HepG2 (cell line): ENCODE measurements at regions not wholly inside any gene's neighbourhood (a gene's known extent, or its start where the extent isn't known, plus 50 kb on each side); places are given as distances from the start of the nearest gene placed in this dataset.

ENCODE experiments used
- BRD4 ChIP-seq: sonication (generic); formaldehyde crosslinking; IDR thresholded peaks from 2 replicates; pipeline ENCODE4 v1.4.0; 2020; ENCODE audit warnings: missing genetic modification reagents
- CREM ChIP-seq, 2 experiments: sonication (generic) in 1 of 2; formaldehyde crosslinking in 1 of 2; IDR thresholded peaks; 2 replicates each; pipeline versions ENCODE4 v1.4.0 to v1.6.1; 2016 to 2020; ENCODE audit warnings: antibody characterized with exemption in 1 of 2, mild to moderate bottlenecking in 1 of 2, missing genetic modification reagents in 1 of 2
- FOSL1 ChIP-seq: sonication (generic); formaldehyde crosslinking; IDR thresholded peaks from 2 replicates; pipeline ENCODE4 v1.9.0; 2021; ENCODE audit warnings: missing genetic modification reagents, borderline replicate concordance
- KMT2A ChIP-seq: sonication (generic); formaldehyde crosslinking; IDR thresholded peaks from 2 replicates; pipeline ENCODE4 v1.4.0; 2020; ENCODE audit warnings: missing genetic modification reagents
- MYNN ChIP-seq: sonication (generic); formaldehyde crosslinking; IDR thresholded peaks from 2 replicates; pipeline ENCODE4 v1.4.0; 2020; ENCODE audit warnings: mild to moderate bottlenecking, low read depth, missing genetic modification reagents
- SP1 ChIP-seq, 2 experiments: fragments of 450-650 bp in 1 of 2; sonication (generic) in 1 of 2; formaldehyde crosslinking in 1 of 2; IDR thresholded peaks; 2 replicates each; pipeline versions ENCODE4 v1.4.0 to v1.6.1; 2016 to 2020; ENCODE audit warnings: missing genetic modification reagents in 1 of 2
- TCF7L2 ChIP-seq: IDR thresholded peaks from 2 replicates; pipeline ENCODE4 v1.6.1; 2011; ENCODE audit warnings: mild to moderate bottlenecking, low read depth, low read length, moderate library complexity
- ZNF543 ChIP-seq: sonication (generic); formaldehyde crosslinking; IDR thresholded peaks from 2 replicates; pipeline ENCODE4 v1.4.0; 2020; ENCODE audit warnings: mild to moderate bottlenecking, missing genetic modification reagents
- ZNF761 ChIP-seq: sonication (generic); formaldehyde crosslinking; conservative IDR thresholded peaks from 2 replicates; pipeline ENCODE4 v1.4.0; 2020; ENCODE audit warnings: mild to moderate bottlenecking, missing genetic modification reagents
- TF ChIP-seq, protein P1 (sequence below): sonication (generic); formaldehyde crosslinking; IDR thresholded peaks from 2 replicates; pipeline ENCODE4 v1.4.0; 2020; ENCODE audit warnings: missing genetic modification reagents
- TF ChIP-seq, protein P2 (sequence below): sonication (generic); formaldehyde crosslinking; IDR thresholded peaks from 2 replicates; pipeline ENCODE4 v1.5.0; 2020; ENCODE audit warnings: mild to moderate bottlenecking, missing genetic modification reagents, moderate library complexity

DNA sequence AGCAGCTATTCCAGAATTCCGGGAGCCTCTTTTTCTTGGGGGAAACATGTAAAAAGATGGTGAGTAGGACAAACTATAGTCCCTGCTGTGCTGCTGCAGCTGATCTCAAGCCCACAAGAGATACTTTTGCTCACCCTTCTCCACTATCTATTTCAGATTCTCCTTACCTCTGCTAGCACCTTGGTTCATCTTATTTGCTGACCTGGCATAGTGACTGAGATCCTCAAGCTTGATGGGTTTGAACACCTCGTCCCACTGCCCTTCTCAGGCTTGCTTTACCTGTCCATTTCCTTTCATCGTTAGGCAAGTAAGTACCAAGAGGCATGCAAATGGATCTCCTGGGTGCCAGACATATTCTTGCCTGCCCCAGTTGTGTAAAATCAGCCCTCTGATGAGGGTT, 338.4 kb upstream of the SMARCA2 start:
- TF ChIP-seq CREM (IDR thresholded peaks at IDR 0.05), result no peak
- TF ChIP-seq CREM (CRISPR knock-in tag; IDR thresholded peaks at IDR 0.05), result no peak
- no peak for TF ChIP-seq KMT2A (CRISPR knock-in tag)
- no peak for TF ChIP-seq ZNF543 (CRISPR knock-in tag)
- no peak for TF ChIP-seq SP1 (IDR thresholded peaks at IDR 0.05)
- no peak for TF ChIP-seq SP1 (CRISPR knock-in tag; IDR thresholded peaks at IDR 0.05)
- TF ChIP-seq MYNN (CRISPR knock-in tag), result no peak
- TF ChIP-seq ZNF761 (CRISPR knock-in tag), result no peak
- TF ChIP-seq, protein P1, sequence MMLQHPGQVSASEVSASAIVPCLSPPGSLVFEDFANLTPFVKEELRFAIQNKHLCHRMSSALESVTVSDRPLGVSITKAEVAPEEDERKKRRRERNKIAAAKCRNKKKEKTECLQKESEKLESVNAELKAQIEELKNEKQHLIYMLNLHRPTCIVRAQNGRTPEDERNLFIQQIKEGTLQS, result no peak
- TF ChIP-seq, protein P2, sequence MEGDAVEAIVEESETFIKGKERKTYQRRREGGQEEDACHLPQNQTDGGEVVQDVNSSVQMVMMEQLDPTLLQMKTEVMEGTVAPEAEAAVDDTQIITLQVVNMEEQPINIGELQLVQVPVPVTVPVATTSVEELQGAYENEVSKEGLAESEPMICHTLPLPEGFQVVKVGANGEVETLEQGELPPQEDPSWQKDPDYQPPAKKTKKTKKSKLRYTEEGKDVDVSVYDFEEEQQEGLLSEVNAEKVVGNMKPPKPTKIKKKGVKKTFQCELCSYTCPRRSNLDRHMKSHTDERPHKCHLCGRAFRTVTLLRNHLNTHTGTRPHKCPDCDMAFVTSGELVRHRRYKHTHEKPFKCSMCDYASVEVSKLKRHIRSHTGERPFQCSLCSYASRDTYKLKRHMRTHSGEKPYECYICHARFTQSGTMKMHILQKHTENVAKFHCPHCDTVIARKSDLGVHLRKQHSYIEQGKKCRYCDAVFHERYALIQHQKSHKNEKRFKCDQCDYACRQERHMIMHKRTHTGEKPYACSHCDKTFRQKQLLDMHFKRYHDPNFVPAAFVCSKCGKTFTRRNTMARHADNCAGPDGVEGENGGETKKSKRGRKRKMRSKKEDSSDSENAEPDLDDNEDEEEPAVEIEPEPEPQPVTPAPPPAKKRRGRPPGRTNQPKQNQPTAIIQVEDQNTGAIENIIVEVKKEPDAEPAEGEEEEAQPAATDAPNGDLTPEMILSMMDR (CRISPR knock-in tag), result no peak
- TF ChIP-seq FOSL1 (CRISPR knock-in tag), result no peak
- no peak for TF ChIP-seq BRD4 (CRISPR knock-in tag)
- TF ChIP-seq TCF7L2, result no peak
